Right lobe of liver (tissue), 4 donors: ENCODE measurements at regions not wholly inside any gene's neighbourhood (a gene's known extent, or its start where the extent isn't known, plus 50 kb on each side); places are given as distances from the start of the nearest gene placed in this dataset.

Experiments used
- CTCF ChIP-seq, 4 donors: fragments of 200-600 bp in 3 of 4; fragments of 450-650 bp in 1 of 4; IDR thresholded peaks; one replicate each; pipeline versions ENCODE4 v1.5.1 to v1.8.0; 2016 to 2022; ENCODE audit warnings: antibody characterized with exemption in 4 of 4, mild to moderate bottlenecking in 2 of 4
- POLR2A ChIP-seq: fragments of 450-650 bp; IDR thresholded peaks from one replicate; pipeline ENCODE4 v1.6.1; 2017; ENCODE audit warnings: antibody characterized with exemption, mild to moderate bottlenecking
- donor health status: DM: no; HTN: no; CAD: no.
- donor health status: DM: no; HTN: no; CAD: no.
- donor health status: DM: no; HTN: yes; CAD: no.

GRCh38 chr4:128684016-128684415 is 125.5 kb upstream of the JADE1 start:
- TF ChIP-seq CTCF (IDR thresholded peaks at IDR 0.05): no peak
- TF ChIP-seq POLR2A: no peak
